Mucosa of descending colon (tissue), 3 donors: ENCODE measurements at regions not wholly inside any gene's neighbourhood (a gene's known extent, or its start where the extent isn't known, plus 50 kb on each side); places are given as distances from the start of the nearest gene placed in this dataset.

Experiments
- ATAC-seq: fragments of 200-7000 bp; cut with Tn5 transposase; one replicate; pipeline ENCODE4 v1.9.1; 2020; ENCODE audit warnings: mild to moderate bottlenecking, moderate library complexity
- DNase-seq, 3 donors: peaks; one replicate each; pipeline ENCODE4 v3.0.0-alpha.2; 2020
- H3K36me3 ChIP-seq: fragments of 200-600 bp; one replicate; pipeline ENCODE4 v1.8.0; 2021; ENCODE audit warnings: low read depth, mild to moderate bottlenecking
- H3K4me1 ChIP-seq: fragments of 200-600 bp; one replicate; pipeline ENCODE4 v1.8.0; 2021; ENCODE audit warnings: low read depth, mild to moderate bottlenecking
- H3K4me3 ChIP-seq: fragments of 200-600 bp; one replicate; pipeline ENCODE4 v1.8.0; 2021; ENCODE audit warnings: mild to moderate bottlenecking
- H3K9me3 ChIP-seq: fragments of 200-600 bp; one replicate; pipeline ENCODE4 v1.8.0; 2021; ENCODE audit warnings: mild to moderate bottlenecking
- CTCF ChIP-seq: fragments of 200-600 bp; IDR thresholded peaks from one replicate; pipeline ENCODE4 v1.8.0; 2022; ENCODE audit warnings: antibody characterized with exemption, mild to moderate bottlenecking
- intact Hi-C, 2 donors: fragments of 100-400 bp; cut with DNase I in 1 of 2; cut with micrococcal nuclease in 1 of 2; formaldehyde crosslinking; loops; one replicate each; pipeline versions ENCODE4 v1.11.0 to v1.11.1; 2022; cut with DNase I, micrococcal nuclease
- donor health status: DM: no; HTN: no; CAD: no; lungs with moderate emphysema.
- donor health status: DM: no; HTN: no; CAD: no.
- donor health status: DM: no; HTN: yes; CAD: no.

- Histone ChIP-seq H3K4me1 (no peaks in the 10 kb centered on the region), H3K9me3 (no peaks in the 10 kb centered on the region), H3K36me3 (no peaks in the 10 kb centered on the region), H3K4me3 (no peak overlapping the region)
- no peak for DNase-seq
- no peak for ATAC-seq
- no peak for TF ChIP-seq CTCF
- intact Hi-C loops, result no loop called here
Measured at GRCh38 chr18:40163254-40163653, 1791.8 kb upstream of the PIK3C3 start.

DNA sequence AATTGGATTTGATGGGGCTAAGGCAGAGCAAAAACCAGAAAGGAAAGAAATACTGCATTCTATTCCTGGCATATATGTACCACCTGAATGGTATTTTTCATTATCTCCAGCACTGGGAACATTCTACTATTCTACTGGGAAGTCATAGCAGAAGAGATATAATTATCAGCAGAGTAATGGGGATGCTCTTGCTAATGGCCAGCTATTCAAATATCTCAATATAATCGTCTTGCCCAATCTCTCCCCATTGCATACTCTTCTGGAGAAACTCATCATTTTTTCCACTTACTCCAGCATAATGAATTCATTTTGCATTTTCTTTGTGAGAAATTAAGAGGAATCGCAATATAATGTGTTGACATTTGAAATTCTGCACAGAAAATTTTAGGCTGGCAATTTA, 1794.7 kb upstream of the PIK3C3 start:
- intact Hi-C loops, result no loop called here
- DNase-seq (no peak), ATAC-seq (no peak)
- no peaks in the 10 kb centered on the region for H3K4me1 ChIP-seq
- H3K9me3 ChIP-seq, result no peaks in the 10 kb centered on the region
- H3K4me3 ChIP-seq, result no peak overlapping the region
- TF ChIP-seq CTCF, result no peak
- H3K36me3 ChIP-seq, result no peaks in the 10 kb centered on the region

DNA sequence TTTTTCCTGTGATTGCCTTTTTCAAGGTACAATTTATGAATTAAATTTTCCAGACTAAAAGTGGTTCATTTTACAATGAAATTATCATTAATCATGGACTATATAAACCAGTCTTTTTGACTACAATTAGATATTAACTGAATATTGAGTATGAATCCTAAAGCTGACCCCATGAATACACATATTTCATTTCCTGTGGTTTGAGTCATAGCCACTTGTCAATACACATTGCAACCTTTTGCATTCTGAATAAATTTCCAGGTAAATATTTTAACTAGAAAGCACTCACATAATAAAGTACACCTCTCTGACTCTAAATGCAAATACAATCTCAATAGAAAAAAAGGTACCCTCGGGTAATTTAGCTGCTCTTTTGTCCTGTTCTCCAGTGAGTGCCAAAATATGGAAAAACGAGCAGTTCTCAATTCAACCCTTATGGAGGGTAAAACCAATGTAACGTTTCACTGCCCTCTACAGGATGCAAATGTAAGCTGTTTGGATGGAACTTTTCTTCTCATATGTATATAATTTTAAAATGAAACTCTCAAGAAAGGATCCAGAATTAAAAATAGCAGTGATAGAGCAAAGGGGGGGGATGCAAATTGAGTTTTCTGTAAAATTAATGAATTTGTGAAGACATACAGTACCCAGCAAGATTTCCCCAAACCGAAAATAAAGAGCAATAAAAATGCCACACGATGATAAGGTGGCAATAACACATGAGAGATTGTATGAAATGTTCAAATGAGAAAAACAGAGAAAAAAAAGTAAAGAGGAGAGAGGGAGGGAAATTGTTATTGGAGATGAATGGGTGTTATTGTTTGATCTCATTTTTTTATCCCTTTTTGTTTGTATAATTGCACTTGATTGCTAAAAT, 1795.7 kb upstream of the PIK3C3 start:
- no peak overlapping the region for H3K4me3 ChIP-seq
- ATAC-seq, result no peak
- intact Hi-C loops, result no loop called here
- TF ChIP-seq CTCF, result peak; percentile 14
- H3K36me3 ChIP-seq, result no peaks in the 10 kb centered on the region
- H3K9me3 ChIP-seq, result no peaks in the 10 kb centered on the region
- H3K4me1 ChIP-seq, result no peaks in the 10 kb centered on the region
- DNase-seq, result no peak

DNA sequence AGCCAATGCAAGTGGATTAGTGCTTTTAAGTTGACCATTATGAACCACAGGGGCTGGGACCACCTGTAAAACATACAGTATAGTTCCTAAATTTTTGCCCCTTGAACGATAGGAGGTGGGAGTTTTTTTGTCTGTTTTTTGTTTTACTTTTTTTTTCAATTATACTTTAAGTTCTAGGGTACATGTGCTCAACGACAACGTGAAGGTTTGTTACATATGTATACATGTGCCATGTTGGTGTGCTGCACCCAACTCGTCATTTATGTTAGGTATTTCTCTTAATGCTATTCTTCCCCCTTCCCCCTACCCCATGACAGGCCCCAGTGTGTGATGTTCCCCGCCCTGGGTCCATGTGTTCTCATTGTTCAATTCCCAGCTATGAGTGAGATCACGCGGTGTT, 1797.9 kb upstream of the PIK3C3 start:
- DNase-seq, result no peak
- intact Hi-C loops, result no loop called here
- ATAC-seq, result no peak

GRCh38 chr18:40152859-40153258, 1802.2 kb upstream of the PIK3C3 start:
- intact Hi-C loops, result no loop called here
- no peak for TF ChIP-seq CTCF
- no peak for ATAC-seq
- no peaks in the 10 kb centered on the region for H3K36me3 ChIP-seq
- no peak overlapping the region for H3K4me3 ChIP-seq
- no peak for DNase-seq
- no peaks in the 10 kb centered on the region for H3K4me1 ChIP-seq
- no peaks in the 10 kb centered on the region for H3K9me3 ChIP-seq

More for the DNA sequence above, 1797.9 kb upstream of the PIK3C3 start:
- Histone ChIP-seq H3K36me3 (no peaks in the 10 kb centered on the region), H3K4me1 (no peaks in the 10 kb centered on the region), H3K4me3 (no peak overlapping the region), H3K9me3 (no peaks in the 10 kb centered on the region)
- no peak for TF ChIP-seq CTCF
